Lower lobe of right lung (tissue), 2 donors: ENCODE measurements at regions not wholly inside any gene's neighbourhood (a gene's known extent, or its start where the extent isn't known, plus 50 kb on each side); places are given as distances from the start of the nearest gene placed in this dataset.

ENCODE experiments used
- ATAC-seq, 2 donors: fragments of 200-7000 bp; cut with Tn5 transposase; one replicate each; pipeline ENCODE4 v1.9.1; 2020 to 2022; ENCODE audit warnings: mild to moderate bottlenecking in 2 of 2, moderate library complexity in 2 of 2
- DNase-seq: peaks from one replicate; pipeline ENCODE4 v3.0.0-alpha.2; 2020
- H3K27ac ChIP-seq: fragments of 200-600 bp; one replicate; pipeline ENCODE4 v1.8.0; 2022
- H3K27me3 ChIP-seq: fragments of 200-600 bp; one replicate; pipeline ENCODE4 v1.8.0; 2022; ENCODE audit warnings: low read depth
- H3K36me3 ChIP-seq: fragments of 200-600 bp; one replicate; pipeline ENCODE4 v1.8.0; 2022; ENCODE audit warnings: mild to moderate bottlenecking
- H3K4me1 ChIP-seq: fragments of 200-600 bp; one replicate; pipeline ENCODE4 v1.8.0; 2022
- H3K4me3 ChIP-seq: fragments of 200-600 bp; one replicate; pipeline ENCODE4 v1.8.0; 2022; ENCODE audit warnings: mild to moderate bottlenecking
- H3K9me3 ChIP-seq: fragments of 200-600 bp; one replicate; pipeline ENCODE4 v1.8.0; 2022
- intact Hi-C: fragments of 100-400 bp; cut with DNase I; formaldehyde crosslinking; loops from one replicate; pipeline ENCODE4 v1.11.0; 2022
- TF ChIP-seq, protein P1 (sequence below): fragments of 200-600 bp; IDR thresholded peaks from one replicate; pipeline ENCODE4 v1.8.0; 2022; ENCODE audit warnings: antibody characterized with exemption, mild to moderate bottlenecking
- donor health status: DM: no; HTN: yes; CAD: no; lungs with severe emphysema.

DNA sequence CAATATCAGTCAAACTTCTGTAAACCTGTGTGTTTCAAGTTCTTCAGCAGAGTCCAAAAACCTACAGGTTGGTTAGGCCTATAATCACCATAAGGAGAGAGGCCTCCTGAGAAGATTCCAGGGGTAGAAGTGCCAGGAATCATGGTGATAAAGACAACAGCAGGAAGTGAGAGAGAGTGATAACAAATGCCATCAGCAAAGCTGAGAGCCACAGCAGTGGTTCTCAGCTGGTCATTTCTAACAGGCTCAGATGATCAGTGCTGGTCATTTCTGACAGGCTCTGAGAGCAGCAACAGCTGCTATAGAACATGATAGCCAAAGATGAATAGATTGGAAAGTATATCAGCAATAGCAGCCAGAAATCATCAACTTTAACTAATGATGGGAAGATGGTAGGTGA lies 101.3 kb downstream of the TYW3 start:
- TF ChIP-seq, protein P1, sequence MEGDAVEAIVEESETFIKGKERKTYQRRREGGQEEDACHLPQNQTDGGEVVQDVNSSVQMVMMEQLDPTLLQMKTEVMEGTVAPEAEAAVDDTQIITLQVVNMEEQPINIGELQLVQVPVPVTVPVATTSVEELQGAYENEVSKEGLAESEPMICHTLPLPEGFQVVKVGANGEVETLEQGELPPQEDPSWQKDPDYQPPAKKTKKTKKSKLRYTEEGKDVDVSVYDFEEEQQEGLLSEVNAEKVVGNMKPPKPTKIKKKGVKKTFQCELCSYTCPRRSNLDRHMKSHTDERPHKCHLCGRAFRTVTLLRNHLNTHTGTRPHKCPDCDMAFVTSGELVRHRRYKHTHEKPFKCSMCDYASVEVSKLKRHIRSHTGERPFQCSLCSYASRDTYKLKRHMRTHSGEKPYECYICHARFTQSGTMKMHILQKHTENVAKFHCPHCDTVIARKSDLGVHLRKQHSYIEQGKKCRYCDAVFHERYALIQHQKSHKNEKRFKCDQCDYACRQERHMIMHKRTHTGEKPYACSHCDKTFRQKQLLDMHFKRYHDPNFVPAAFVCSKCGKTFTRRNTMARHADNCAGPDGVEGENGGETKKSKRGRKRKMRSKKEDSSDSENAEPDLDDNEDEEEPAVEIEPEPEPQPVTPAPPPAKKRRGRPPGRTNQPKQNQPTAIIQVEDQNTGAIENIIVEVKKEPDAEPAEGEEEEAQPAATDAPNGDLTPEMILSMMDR = no peak
- DNase-seq (no peak), ATAC-seq (no peak)
- no peak overlapping the region for H3K27ac ChIP-seq
- no peaks in the 10 kb centered on the region for H3K27me3 ChIP-seq
- no peaks in the 10 kb centered on the region for H3K9me3 ChIP-seq
- no peak overlapping the region for H3K4me3 ChIP-seq
- no peaks in the 10 kb centered on the region for H3K36me3 ChIP-seq
- no peaks in the 10 kb centered on the region for H3K4me1 ChIP-seq
- intact Hi-C loops = no loop called here

DNA sequence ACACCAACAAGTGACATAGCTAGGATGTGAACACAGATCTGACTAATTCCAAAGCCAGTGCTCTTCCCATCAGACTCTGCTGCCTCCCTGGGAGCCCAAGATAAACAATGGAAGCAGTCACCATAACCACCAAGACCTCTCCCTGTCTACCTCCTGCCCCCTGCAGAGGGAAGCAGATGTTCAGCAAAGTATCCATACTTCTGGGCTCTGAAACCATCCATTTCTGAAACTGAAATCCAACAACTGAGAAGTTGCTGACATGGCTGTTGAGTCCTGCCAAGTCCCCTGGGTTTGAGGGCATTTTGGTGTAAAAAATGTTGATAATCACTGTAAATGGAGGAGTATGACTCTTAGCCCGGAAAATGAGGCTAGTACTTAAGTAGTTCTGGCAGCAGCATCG lies 102.1 kb downstream of the TYW3 start:
- intact Hi-C loops = no loop called here
- no peak for ATAC-seq
- no peaks in the 10 kb centered on the region for H3K27me3 ChIP-seq
- no peaks in the 10 kb centered on the region for H3K9me3 ChIP-seq
- H3K4me1 ChIP-seq = no peaks in the 10 kb centered on the region
- DNase-seq = no peak
- TF ChIP-seq, protein P1 = no peak
- H3K36me3 ChIP-seq = no peaks in the 10 kb centered on the region
- H3K4me3 ChIP-seq = no peak overlapping the region
- H3K27ac ChIP-seq = no peak overlapping the region

DNA sequence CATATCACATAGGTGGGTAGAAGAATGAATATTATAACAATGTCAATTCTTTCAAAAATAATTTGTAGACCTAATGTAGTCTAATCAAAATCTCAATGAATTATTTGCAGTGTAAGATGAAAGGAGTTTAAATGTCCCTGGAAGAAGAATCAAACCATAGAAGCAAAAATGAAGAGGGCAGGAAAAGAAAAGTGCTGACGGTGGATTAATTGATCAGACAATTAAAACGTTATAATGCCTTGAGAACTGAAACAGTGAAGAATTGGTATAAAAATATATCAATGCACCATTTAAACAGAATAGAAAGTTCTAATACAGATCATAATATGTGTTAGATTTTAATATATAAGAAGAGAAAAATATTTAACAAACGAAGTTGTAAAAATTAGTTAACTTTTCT lies 109.8 kb downstream of the TYW3 start:
- Histone ChIP-seq H3K27ac (no peak overlapping the region), H3K9me3 (no peaks in the 10 kb centered on the region), H3K27me3 (no peaks in the 10 kb centered on the region), H3K4me1 (no peaks in the 10 kb centered on the region), H3K36me3 (no peaks in the 10 kb centered on the region), H3K4me3 (no peak overlapping the region)
- DNase-seq (no peak), ATAC-seq (no peak)
- TF ChIP-seq, protein P1 = no peak
- intact Hi-C loops = no loop called here

DNA sequence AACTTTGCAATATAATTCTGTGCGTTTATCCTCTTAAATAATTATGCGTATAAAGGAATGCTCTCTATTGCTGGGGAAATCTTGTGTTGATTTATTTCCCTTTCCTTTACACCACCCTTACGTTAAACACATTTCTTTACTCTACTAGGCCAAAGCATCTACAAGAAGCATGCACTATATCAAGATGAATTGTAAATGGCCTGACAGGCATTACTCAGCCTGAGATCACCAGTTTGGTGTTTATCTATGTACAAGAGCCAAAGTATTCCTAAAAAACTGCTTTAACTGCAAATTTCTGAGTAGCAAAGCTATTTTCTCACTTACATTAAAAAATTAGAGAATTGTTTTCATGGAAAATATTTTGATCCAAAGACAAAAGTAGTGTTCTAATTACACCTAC lies 114.8 kb downstream of the TYW3 start:
- Histone ChIP-seq H3K9me3 (no peaks in the 10 kb centered on the region), H3K4me3 (no peak overlapping the region), H3K36me3 (no peaks in the 10 kb centered on the region), H3K27me3 (no peaks in the 10 kb centered on the region), H3K27ac (no peak overlapping the region), H3K4me1 (no peaks in the 10 kb centered on the region)
- intact Hi-C loops = no loop called here
- TF ChIP-seq, protein P1 = no peak
- DNase-seq = no peak
- ATAC-seq = no peak

DNA sequence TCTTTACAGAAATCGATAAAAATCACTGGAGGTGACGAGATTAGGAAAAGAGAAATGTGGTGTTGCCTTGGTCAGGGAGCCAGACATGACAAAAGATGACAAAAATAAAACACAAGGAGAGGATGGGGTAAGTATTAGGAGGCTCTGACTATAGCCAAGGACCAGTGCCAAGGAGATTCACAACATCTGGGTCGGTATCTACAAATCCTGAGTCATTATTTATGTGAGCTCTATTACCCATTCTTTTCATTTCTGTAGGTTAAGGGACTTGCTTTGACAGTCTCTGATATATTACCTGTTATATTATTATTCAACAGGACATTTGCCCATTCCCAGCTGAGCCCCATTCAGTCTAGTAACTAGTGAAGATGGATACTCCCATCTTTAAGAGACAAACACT lies 120.8 kb downstream of the TYW3 start:
- TF ChIP-seq, protein P1 = no peak
- Histone ChIP-seq H3K4me1 (no peaks in the 10 kb centered on the region), H3K27ac (no peak overlapping the region), H3K4me3 (no peak overlapping the region), H3K9me3 (no peaks in the 10 kb centered on the region), H3K36me3 (no peaks in the 10 kb centered on the region), H3K27me3 (no peaks in the 10 kb centered on the region)
- no peak for ATAC-seq
- DNase-seq = no peak
- intact Hi-C loops = no loop called here

DNA sequence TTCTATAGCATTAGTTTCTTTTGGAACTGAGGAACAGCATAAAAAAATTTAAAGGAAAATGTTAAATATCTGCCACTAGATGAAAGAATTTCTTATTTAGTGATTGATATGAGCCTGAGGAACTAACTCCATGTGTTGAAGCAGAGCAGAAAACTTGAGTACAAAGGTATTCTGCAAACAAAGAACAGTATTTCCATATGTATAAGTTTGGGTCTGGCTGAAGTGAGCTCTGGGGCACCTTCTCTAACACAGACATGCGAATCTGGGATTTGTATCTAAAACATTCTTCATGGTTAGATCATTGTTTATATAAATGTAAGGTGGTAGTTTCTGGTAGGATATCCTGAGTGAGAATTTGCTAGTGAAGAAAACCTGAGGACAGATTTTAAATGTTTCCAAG lies 123.2 kb downstream of the TYW3 start:
- Histone ChIP-seq H3K27ac (no peak overlapping the region), H3K4me3 (no peak overlapping the region), H3K4me1 (no peaks in the 10 kb centered on the region), H3K36me3 (no peaks in the 10 kb centered on the region), H3K9me3 (no peaks in the 10 kb centered on the region), H3K27me3 (no peaks in the 10 kb centered on the region)
- no peak for ATAC-seq
- intact Hi-C loops = no loop called here
- no peak for DNase-seq
- TF ChIP-seq, protein P1 = no peak
